GM12873 (cell line): ENCODE measurements at regions not wholly inside any gene's neighbourhood (a gene's known extent, or its start where the extent isn't known, plus 50 kb on each side); places are given as distances from the start of the nearest gene placed in this dataset.

Source experiments
- CTCF ChIP-seq: IDR thresholded peaks from 2 replicates; pipeline ENCODE4 v1.5.1; 2012; ENCODE audit warnings: low read depth, mild to moderate bottlenecking, moderate library complexity, low read length, control low read depth; ENCODE audit not compliant: insufficient read depth; ENCODE audit errors: missing control alignments

- TF ChIP-seq CTCF: no peak
Observed at GRCh38 chr15:97072545-97072944, 742.0 kb downstream of the NR2F2 start.

GRCh38 chr15:97076011-97076410 lies 745.5 kb downstream of the NR2F2 start:
- TF ChIP-seq CTCF: no peak

- no peak for TF ChIP-seq CTCF
Observed at GRCh38 chr15:97077975-97078374, 747.5 kb downstream of the NR2F2 start.

- TF ChIP-seq CTCF: no peak
Observed at GRCh38 chr15:97078591-97078990, 748.1 kb downstream of the NR2F2 start.

GRCh38 chr15:97081666-97082226 lies 751.2 kb downstream of the NR2F2 start:
- TF ChIP-seq CTCF: no peak

GRCh38 chr15:97082830-97083229 lies 752.3 kb downstream of the NR2F2 start:
- no peak for TF ChIP-seq CTCF

- no peak for TF ChIP-seq CTCF
Observed at GRCh38 chr15:97084650-97085049, 754.1 kb downstream of the NR2F2 start.
